ENCODE measurements at regions not wholly inside any gene's neighbourhood (a gene's known extent, or its start where the extent isn't known, plus 50 kb on each side); places are given as distances from the start of the nearest gene placed in this dataset.

GRCh38 chr6:113127786-113128419 lies 729.2 kb upstream of the MARCKS start:
- TF ChIP-seq CTCF (IDR thresholded peaks at IDR 0.05) (no peak), MAX (IDR thresholded peaks at IDR 0.05; ENCODE audit: low read depth) (no peak)

Measured in SK-N-SH (cell line).